VCaP (cell line): ENCODE measurements at regions not wholly inside any gene's neighbourhood (a gene's known extent, or its start where the extent isn't known, plus 50 kb on each side); places are given as distances from the start of the nearest gene placed in this dataset.

Source experiments
- H3K27ac ChIP-seq: fragments of 450-650 bp; 2 replicates; pipeline ENCODE4 v1.5.1; 2017
- TF ChIP-seq, protein P1 (sequence below): fragments of 450-650 bp; conservative IDR thresholded peaks from 2 replicates; pipeline ENCODE4 v1.5.1; 2017; ENCODE audit warnings: mild to moderate bottlenecking, moderate library complexity

DNA sequence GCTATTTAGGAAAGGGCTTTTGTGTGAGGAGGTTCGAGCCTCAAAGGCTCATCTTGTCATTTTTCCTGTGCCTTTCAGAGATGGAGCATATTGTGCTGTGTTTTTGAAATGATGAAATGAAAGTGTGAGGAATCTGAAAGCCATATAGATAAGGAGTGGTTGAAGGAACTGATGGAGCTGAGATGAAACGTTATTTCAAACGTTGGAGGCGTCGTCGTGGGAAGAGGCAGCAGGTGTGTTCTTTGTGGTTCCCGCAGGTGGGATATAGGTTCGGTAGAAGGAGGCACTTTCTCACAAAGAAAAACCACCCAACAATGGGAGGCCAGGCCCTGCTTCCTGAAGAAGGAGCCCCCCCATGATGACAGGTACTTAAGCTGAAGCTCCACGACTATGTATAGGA, 83.2 kb upstream of the SNAP25 start:
- TF ChIP-seq, protein P1, sequence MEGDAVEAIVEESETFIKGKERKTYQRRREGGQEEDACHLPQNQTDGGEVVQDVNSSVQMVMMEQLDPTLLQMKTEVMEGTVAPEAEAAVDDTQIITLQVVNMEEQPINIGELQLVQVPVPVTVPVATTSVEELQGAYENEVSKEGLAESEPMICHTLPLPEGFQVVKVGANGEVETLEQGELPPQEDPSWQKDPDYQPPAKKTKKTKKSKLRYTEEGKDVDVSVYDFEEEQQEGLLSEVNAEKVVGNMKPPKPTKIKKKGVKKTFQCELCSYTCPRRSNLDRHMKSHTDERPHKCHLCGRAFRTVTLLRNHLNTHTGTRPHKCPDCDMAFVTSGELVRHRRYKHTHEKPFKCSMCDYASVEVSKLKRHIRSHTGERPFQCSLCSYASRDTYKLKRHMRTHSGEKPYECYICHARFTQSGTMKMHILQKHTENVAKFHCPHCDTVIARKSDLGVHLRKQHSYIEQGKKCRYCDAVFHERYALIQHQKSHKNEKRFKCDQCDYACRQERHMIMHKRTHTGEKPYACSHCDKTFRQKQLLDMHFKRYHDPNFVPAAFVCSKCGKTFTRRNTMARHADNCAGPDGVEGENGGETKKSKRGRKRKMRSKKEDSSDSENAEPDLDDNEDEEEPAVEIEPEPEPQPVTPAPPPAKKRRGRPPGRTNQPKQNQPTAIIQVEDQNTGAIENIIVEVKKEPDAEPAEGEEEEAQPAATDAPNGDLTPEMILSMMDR: no peak

DNA sequence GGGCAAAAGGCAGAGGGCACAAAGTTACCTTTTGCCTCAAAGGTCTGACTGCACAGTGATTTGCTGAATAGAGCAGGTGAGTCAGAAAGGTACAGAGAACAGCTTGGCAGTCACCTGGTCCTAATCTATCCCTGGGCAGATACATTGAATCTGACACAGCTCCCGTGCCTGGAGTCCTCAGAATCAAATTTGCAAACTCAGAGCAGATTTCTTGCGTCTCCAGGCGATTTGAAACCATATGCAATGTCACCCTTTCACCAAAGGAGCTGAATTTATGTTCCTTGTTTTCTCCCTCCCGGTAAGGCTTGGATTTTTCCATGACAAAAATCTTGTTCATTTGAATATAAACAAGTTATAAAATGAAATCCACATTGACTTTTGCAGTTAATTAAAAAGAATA, 81.6 kb upstream of the SNAP25 start:
- no peak overlapping the region for H3K27ac ChIP-seq
- TF ChIP-seq, protein P1: no peak

More for the DNA sequence above, 83.2 kb upstream of the SNAP25 start:
- no peak overlapping the region for H3K27ac ChIP-seq

DNA sequence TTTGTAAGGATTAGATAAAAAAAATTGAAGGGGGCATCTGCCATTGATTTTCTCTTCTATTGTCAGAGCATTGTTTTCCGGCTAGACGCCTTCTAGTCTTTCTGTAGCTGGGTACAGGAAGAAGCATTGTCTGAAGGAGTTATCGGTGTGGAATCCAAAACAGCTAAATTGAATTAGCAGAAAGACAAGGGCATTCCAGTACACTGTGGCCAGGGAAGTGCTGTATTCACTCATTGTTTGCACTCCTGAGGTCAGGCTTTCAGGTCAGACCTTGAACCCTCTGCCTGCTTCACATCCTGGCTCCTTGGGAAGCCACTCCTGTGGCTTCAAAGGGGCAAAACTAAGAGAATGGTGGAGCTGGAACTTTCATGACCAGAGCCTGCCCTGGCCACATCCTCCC, 81.1 kb upstream of the SNAP25 start:
- H3K27ac ChIP-seq: no peak overlapping the region
- TF ChIP-seq, protein P1: no peak

DNA sequence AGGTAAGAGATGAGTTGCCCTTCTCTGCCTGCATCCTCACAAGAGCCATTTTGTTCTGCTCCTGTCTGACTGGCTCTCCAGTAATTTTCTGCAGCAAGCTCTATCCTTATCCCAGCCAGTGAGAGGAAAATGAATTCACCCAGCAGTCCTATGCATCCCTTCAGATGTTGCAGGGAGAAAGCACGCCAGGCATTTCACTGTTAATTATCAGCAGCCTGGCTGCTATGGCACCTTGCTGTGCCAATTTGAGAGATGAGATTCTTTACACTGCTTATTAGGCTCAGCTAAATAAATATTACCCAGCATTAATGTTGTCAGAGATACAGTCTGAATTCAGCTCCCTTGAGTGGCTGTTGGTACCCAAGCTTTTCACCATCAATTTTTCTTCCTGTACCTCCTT, 61.1 kb upstream of the SNAP25 start:
- no peak overlapping the region for H3K27ac ChIP-seq
- TF ChIP-seq, protein P1: no peak

DNA sequence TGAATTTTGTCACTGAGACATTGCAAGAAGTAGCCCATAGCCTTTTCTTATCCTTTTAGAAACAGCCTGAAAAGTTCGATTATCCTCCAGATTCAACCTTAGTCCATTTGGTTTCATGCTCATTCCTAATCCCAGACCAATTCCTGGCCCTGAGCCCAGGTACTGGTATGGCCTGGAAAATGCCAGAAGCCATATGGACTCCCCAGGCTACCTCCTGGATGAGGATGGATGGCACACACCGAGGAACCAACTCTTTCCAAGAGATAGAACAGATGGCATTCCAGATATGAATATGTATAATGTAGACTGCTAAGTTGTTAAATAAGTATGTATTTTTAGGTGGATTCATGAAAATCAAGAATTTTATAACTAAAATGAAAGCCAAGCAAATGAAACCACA, 51.6 kb upstream of the SNAP25 start:
- TF ChIP-seq, protein P1: no peak
- no peak overlapping the region for H3K27ac ChIP-seq

DNA sequence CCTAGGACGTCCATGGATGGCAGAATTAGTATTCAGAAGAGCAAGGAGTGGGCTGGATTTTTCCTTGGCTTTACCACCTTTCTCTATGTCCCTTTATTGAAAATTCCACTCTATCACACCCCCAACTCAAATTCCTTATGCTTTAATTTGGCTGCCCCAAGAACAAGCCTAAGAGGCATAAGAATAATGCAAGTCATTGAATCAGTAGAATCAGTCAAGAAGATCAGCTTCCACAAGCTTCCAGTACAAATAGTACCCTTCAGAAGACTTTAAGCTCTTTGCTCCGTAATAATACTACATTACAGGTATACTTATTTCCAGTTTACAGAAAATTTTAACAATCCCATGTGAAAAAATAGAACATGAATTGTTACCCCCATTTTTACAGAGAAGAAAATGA, 51.0 kb upstream of the SNAP25 start:
- TF ChIP-seq, protein P1: no peak
- no peak overlapping the region for H3K27ac ChIP-seq
